Spleen (tissue), 11 donors: ENCODE measurements at regions not wholly inside any gene's neighbourhood (a gene's known extent, or its start where the extent isn't known, plus 50 kb on each side); places are given as distances from the start of the nearest gene placed in this dataset.
"Not testable (repeated sequence)": the region's sequence is repeated elsewhere in the genome, so short reads cannot be mapped to it uniquely, and the experiment has no call there.

Experiments
- DNase-seq: peaks from one replicate; pipeline ENCODE4 v3.0.0-alpha.2; 2020
- H3K27ac ChIP-seq, 8 donors: fragments of 200-600 bp; sonication (generic) in 7 of 8; 1 replicate in 4 of 8; 2 replicates in 4 of 8; pipeline versions ENCODE4 v1.5.0 to v1.8.0; 2016 to 2021; ENCODE audit warnings: inconsistent platforms in 4 of 8, mild to moderate bottlenecking in 4 of 8, moderate library complexity in 1 of 8
- H3K27me3 ChIP-seq, 7 donors: fragments of 200-600 bp; sonication (generic) in 6 of 7; replicated peaks in 1 of 7; 1 replicate in 4 of 7; 2 replicates in 3 of 7; pipeline versions ENCODE4 v1.5.0 to v1.8.0; 2016 to 2021; ENCODE audit warnings: inconsistent platforms in 3 of 7, mild to moderate bottlenecking in 1 of 7
- H3K36me3 ChIP-seq, 6 donors: fragments of 200-600 bp; sonication (generic) in 5 of 6; 1 replicate in 4 of 6; 2 replicates in 2 of 6; pipeline versions ENCODE4 v1.5.0 to v1.8.0; 2016 to 2021; ENCODE audit warnings: inconsistent platforms in 2 of 6
- H3K4me1 ChIP-seq, 6 donors: fragments of 200-600 bp; sonication (generic) in 5 of 6; 1 replicate in 3 of 6; 2 replicates in 3 of 6; pipeline versions ENCODE4 v1.5.0 to v1.8.0; 2016 to 2021; ENCODE audit warnings: inconsistent platforms in 3 of 6
- H3K4me3 ChIP-seq, 8 donors: fragments of 200-600 bp; sonication (generic) in 7 of 8; 1 replicate in 4 of 8; 2 replicates in 4 of 8; pipeline versions ENCODE4 v1.5.0 to v1.8.0; 2016 to 2021; ENCODE audit warnings: inconsistent platforms in 4 of 8, mild to moderate bottlenecking in 4 of 8, moderate library complexity in 2 of 8
- H3K9me3 ChIP-seq, 8 donors: fragments of 200-600 bp; sonication (generic) in 7 of 8; 1 replicate in 4 of 8; 2 replicates in 4 of 8; pipeline versions ENCODE4 v1.5.0 to v1.8.0; 2016 to 2021; ENCODE audit warnings: inconsistent platforms in 4 of 8
- POLR2A ChIP-seq, 3 donors: fragments of 450-650 bp; IDR thresholded peaks; one replicate each; pipeline ENCODE4 v1.5.1; 2017; ENCODE audit warnings: antibody characterized with exemption in 3 of 3, mild to moderate bottlenecking in 1 of 3
- POLR2AphosphoS5 ChIP-seq, 3 donors: sonication (generic); formaldehyde crosslinking; IDR thresholded peaks; one replicate each; pipeline ENCODE4 v1.5.1; 2017; ENCODE audit warnings: antibody characterized with exemption in 3 of 3
- WGBS, 5 donors: extraction: QIAGEN DNeasy Blood & Tissue Kit in 3 of 5; methylation state at CpG; one replicate each; pipeline versions ENCODE4 v1.1.5 to v1.1.7; 2013 to 2018; 5-methylcytosine and 5-hydroxymethylcytosine counted together
- intact Hi-C: fragments of 100-400 bp; cut with DNase I; formaldehyde crosslinking; loops from one replicate; pipeline ENCODE4 v1.15.0; 2023; ENCODE audit warnings: low total_unique reads
- TF ChIP-seq, protein P1 (sequence below), 11 experiments: fragments of 200-600 bp in 7 of 11; fragments of 450-650 bp in 4 of 11; sonication (generic) in 4 of 11; IDR thresholded peaks in 8 of 11; conservative IDR thresholded peaks in 3 of 11; 1 replicate in 7 of 11; 2 replicates in 4 of 11; pipeline versions ENCODE4 v1.4.0 to v1.8.0; 2016 to 2021; ENCODE audit warnings: antibody characterized with exemption in 11 of 11, inconsistent platforms in 4 of 11, mild to moderate bottlenecking in 1 of 11
- donor health status: healthy with polysubstance abuse.
- donor health status: DM: no; HTN: no; CAD: no; lungs with moderate emphysema.
- donor health status: DM: no; HTN: no; CAD: no.
- donor health status: Bipolar disorder and iron deficiency.
- donor health status: healthy.
- donor health status: DM: no; HTN: no; CAD: no.
- donor health status: DM: yes; HTN: yes; CAD: no.

DNA sequence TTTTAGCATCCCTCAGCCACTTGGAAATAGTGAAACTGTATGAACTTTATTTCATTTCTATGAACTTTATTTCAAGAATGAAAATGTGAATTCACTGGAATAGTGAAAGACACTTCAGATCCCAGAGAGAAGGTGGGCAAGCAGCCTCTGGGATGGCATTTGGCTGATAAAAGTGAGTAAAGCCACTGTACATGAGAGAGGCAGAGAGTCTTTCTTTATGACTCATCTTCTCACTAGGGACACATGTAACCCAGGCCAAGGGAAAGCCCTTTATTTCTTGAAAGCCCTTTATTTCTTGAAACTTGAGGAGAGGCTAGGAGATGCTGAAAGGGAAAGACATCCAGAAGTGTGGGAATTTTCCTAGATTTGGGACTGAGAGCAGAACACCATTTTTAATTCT is 148.9 kb upstream of the SMIM30 start:
- intact Hi-C loops: no loop called here
- no peak for DNase-seq

DNA sequence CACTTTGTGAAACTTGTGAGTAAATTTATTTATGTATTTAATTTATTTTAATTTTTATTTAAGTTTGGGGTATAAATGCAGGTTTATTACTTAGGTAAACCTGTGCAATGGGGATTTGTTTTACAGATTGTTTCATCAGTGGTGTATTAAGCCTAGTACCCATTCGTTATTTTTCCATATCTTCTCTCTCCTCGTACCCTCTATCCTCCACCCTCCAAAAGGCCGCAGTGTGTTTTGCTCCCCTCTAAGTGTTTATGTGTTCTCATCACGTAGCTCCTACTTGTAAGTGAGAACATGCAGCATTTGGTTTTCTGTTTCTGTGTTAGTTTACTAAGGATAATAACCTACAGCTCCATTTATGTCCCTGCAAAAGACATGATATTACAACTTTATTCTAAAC is 145.4 kb upstream of the SMIM30 start:
- Histone ChIP-seq H3K4me1 (no peaks in the 10 kb centered on the region), H3K4me3 (no peak overlapping the region), H3K27ac (no peak overlapping the region), H3K36me3 (no peaks in the 10 kb centered on the region), H3K27me3 (no peaks in the 10 kb centered on the region), H3K9me3 (peaks cover 0 to 16% (median 8%) of the 10 kb centered on the region in 8 donors)
- intact Hi-C loops: no loop called here
- TF ChIP-seq POLR2AphosphoS5 (IDR thresholded peaks at IDR 0.05): no peak
- TF ChIP-seq POLR2A (IDR thresholded peaks at IDR 0.05): no peak
- TF ChIP-seq, protein P1, sequence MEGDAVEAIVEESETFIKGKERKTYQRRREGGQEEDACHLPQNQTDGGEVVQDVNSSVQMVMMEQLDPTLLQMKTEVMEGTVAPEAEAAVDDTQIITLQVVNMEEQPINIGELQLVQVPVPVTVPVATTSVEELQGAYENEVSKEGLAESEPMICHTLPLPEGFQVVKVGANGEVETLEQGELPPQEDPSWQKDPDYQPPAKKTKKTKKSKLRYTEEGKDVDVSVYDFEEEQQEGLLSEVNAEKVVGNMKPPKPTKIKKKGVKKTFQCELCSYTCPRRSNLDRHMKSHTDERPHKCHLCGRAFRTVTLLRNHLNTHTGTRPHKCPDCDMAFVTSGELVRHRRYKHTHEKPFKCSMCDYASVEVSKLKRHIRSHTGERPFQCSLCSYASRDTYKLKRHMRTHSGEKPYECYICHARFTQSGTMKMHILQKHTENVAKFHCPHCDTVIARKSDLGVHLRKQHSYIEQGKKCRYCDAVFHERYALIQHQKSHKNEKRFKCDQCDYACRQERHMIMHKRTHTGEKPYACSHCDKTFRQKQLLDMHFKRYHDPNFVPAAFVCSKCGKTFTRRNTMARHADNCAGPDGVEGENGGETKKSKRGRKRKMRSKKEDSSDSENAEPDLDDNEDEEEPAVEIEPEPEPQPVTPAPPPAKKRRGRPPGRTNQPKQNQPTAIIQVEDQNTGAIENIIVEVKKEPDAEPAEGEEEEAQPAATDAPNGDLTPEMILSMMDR (IDR thresholded peaks at IDR 0.05 in 8 of 11, conservative IDR thresholded peaks at IDR 0.05 in 3 of 11): no peak
- WGBS, 5 donors: 74 to 87% (median 78%) methylated on average over 4 of the region's 4 CpGs
- no peak for DNase-seq

More for the DNA sequence above, 148.9 kb upstream of the SMIM30 start:
- Histone ChIP-seq H3K27me3 (no peaks in the 10 kb centered on the region), H3K36me3 (no peaks in the 10 kb centered on the region), H3K27ac (no peak overlapping the region), H3K4me1 (no peaks in the 10 kb centered on the region), H3K4me3 (no peak overlapping the region), H3K9me3 (peaks cover 0 to 48% (median 38%) of the 10 kb centered on the region in 8 donors)
- no peak for TF ChIP-seq POLR2AphosphoS5 (IDR thresholded peaks at IDR 0.05)
- TF ChIP-seq POLR2A (IDR thresholded peaks at IDR 0.05): no peak

DNA sequence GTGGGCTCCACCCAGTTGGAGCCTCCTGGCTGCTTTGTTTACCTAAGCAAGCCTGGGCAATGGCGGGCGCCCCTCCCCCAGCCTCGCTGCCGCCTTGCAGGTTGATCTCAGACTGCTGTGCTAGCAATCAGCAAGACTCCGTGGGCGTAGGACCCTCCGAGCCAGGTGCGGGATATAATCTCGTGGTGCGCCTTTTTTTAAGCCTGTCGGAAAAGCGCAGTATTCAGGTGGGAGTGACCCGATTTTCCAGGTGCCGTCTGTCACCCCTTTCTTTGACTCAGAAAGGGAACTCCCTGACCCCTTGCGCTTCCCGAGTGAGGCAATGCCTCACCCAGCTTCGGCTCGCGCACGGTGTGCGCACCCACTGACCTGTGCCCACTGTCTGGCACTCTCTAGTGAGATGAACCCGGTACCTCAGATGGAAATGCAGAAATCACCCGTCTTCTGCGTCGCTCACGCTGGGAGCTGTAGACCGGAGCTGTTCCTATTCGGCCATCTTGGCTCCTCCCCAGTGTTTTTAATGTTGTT is 144.9 kb upstream of the SMIM30 start:
- DNase-seq, intact Hi-C loops: not testable (repeated sequence)
- 92 to 97% (median 93%) methylated on average over 22 to 28 of the region's 28 CpGs for WGBS, 5 donors

DNA sequence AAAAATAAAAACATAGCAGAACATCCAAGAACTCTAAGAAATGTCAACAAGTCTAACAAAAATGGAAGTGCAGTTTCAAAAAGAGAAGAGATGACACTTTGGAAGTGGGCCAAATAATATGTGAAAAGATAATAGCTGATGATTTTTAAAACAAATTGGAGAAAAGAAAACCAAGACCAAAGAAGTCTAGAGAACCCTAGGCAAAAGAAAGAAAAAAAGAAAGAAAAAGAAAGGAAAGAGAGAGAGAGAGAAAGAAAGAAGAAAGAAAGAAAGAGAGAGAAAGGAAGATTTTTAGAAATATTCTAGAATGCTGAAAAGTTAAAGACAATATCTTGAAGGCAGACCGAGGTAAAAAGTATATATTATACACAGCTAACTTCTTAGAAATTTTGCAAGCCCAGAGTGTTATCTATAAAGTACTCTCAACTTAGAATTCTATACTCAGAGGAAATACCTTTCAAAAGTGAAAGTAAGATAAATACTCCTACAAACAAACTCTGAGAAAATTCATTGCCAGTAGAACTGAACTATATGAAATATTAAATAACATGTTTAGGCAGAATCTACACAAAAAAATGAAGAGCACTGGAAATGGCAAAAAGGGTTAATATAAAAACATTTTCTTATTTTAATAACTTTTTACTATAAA is 138.7 kb upstream of the SMIM30 start:
- no peak for DNase-seq
- H3K36me3 ChIP-seq: no peaks in the 10 kb centered on the region
- no peaks in the 10 kb centered on the region for H3K4me1 ChIP-seq
- H3K27me3 ChIP-seq: no peaks in the 10 kb centered on the region
- 81 to 89% (median 83%) methylated on average over 1 of the region's 1 CpG for WGBS, 5 donors
- intact Hi-C loops: no loop called here
- H3K4me3 ChIP-seq: no peak overlapping the region
- no peak for TF ChIP-seq POLR2A (IDR thresholded peaks at IDR 0.05)
- no peak for TF ChIP-seq POLR2AphosphoS5 (IDR thresholded peaks at IDR 0.05)
- TF ChIP-seq, protein P1 (IDR thresholded peaks at IDR 0.05 in 8 of 11, conservative IDR thresholded peaks at IDR 0.05 in 3 of 11): no peak
- no peak overlapping the region for H3K27ac ChIP-seq
- H3K9me3 ChIP-seq: peaks cover 0 to 10% (median 0%) of the 10 kb centered on the region in 8 donors

More for the DNA sequence above, 144.9 kb upstream of the SMIM30 start:
- peaks cover 0 to 11% (median 4%) of the 10 kb centered on the region in 8 donors for H3K9me3 ChIP-seq
- H3K36me3 ChIP-seq, H3K4me3 ChIP-seq, H3K27ac ChIP-seq, H3K4me1 ChIP-seq, H3K27me3 ChIP-seq: not testable (repeated sequence)

DNA sequence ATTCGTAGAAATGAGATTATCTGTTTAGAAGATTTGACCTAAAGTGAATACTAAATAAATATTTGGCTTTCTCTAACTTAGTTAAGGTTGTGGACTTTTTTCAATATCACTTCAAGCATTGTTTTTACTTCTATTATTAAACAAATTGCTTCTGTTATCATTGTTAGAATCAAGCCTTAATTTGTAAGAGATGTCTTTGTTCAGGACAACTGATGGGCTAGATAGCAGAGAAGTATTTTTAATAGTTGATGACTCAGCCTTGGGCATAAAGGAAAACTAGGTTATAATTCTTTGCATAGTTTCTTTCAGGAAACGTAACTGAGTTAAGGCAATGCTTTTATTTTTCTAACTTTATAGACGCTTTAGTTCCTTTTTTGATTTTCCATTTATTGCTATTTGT is 128.8 kb upstream of the SMIM30 start:
- Histone ChIP-seq H3K4me1 (no peaks in the 10 kb centered on the region), H3K4me3 (no peak overlapping the region), H3K27me3 (no peaks in the 10 kb centered on the region), H3K9me3 (peaks cover 0 to 10% (median 0%) of the 10 kb centered on the region in 8 donors), H3K36me3 (no peaks in the 10 kb centered on the region), H3K27ac (no peak overlapping the region)
- WGBS, 5 donors: 68 to 79% (median 73%) methylated on average over 3 of the region's 3 CpGs
- intact Hi-C loops: no loop called here
- no peak for DNase-seq
- TF ChIP-seq, protein P1 (IDR thresholded peaks at IDR 0.05 in 8 of 11, conservative IDR thresholded peaks at IDR 0.05 in 3 of 11): no peak
- no peak for TF ChIP-seq POLR2A (IDR thresholded peaks at IDR 0.05)
- TF ChIP-seq POLR2AphosphoS5 (IDR thresholded peaks at IDR 0.05): no peak
